Inflammatory macrophage (primary cell): ENCODE measurements at regions not wholly inside any gene's neighbourhood (a gene's known extent, or its start where the extent isn't known, plus 50 kb on each side); places are given as distances from the start of the nearest gene placed in this dataset.
"Not testable (repeated sequence)": the region's sequence is repeated elsewhere in the genome, so short reads cannot be mapped to it uniquely, and the experiment has no call there.

Experiments
- DNase-seq, 2 donors: peaks; one replicate each; pipeline ENCODE4 v3.0.0-alpha.2; 2020 to 2022

GRCh38 chr4:14124816-14125215, 497.3 kb upstream of the BOD1L1 start:
- no peak for DNase-seq

- peak; percentile 60 to 96 for DNase-seq
These were observed 498.0 kb upstream of the BOD1L1 start for GRCh38 chr4:14125375-14126129.

GRCh38 chr4:14130551-14130950, 503.0 kb upstream of the BOD1L1 start:
- DNase-seq: no peak

- DNase-seq: no peak
These were observed 503.8 kb upstream of the BOD1L1 start for GRCh38 chr4:14131335-14131734.

- peak; percentile 32 to 60 for DNase-seq
These were observed 504.8 kb upstream of the BOD1L1 start for GRCh38 chr4:14132301-14132700.

GRCh38 chr4:14138106-14138505, 510.6 kb upstream of the BOD1L1 start:
- no peak for DNase-seq

GRCh38 chr4:14143892-14144291, 516.4 kb upstream of the BOD1L1 start:
- no peak for DNase-seq

- DNase-seq: peak in 1 of 2 donors; percentile 29
These were observed 521.9 kb upstream of the BOD1L1 start for GRCh38 chr4:14149176-14150053.

- DNase-seq: no peak
These were observed 523.6 kb upstream of the BOD1L1 start for GRCh38 chr4:14151101-14151500.

- no peak for DNase-seq
These were observed 525.5 kb upstream of the BOD1L1 start for GRCh38 chr4:14152834-14153519.

- DNase-seq: no peak
These were observed 528.3 kb upstream of the BOD1L1 start for GRCh38 chr4:14155803-14156202.

GRCh38 chr4:14157262-14157661, 529.7 kb upstream of the BOD1L1 start:
- DNase-seq: no peak

- peak; percentile 87 to 91 for DNase-seq
These were observed 537.8 kb upstream of the BOD1L1 start for GRCh38 chr4:14165222-14165920.

- DNase-seq: no peak
These were observed 540.5 kb upstream of the BOD1L1 start for GRCh38 chr4:14167876-14168510.

GRCh38 chr4:14168919-14169318, 541.4 kb upstream of the BOD1L1 start:
- peak; percentile 58 to 73 for DNase-seq

- DNase-seq: no peak
These were observed 541.9 kb upstream of the BOD1L1 start for GRCh38 chr4:14169460-14169859.

- DNase-seq: not testable (repeated sequence)
These were observed 542.4 kb upstream of the BOD1L1 start for GRCh38 chr4:14169940-14170339.

GRCh38 chr4:14176613-14177012, 549.1 kb upstream of the BOD1L1 start:
- DNase-seq: no peak

- no peak for DNase-seq
These were observed 550.5 kb upstream of the BOD1L1 start for GRCh38 chr4:14177987-14178386.

GRCh38 chr4:14178421-14178820, 550.9 kb upstream of the BOD1L1 start:
- peak; percentile 14 to 21 for DNase-seq

GRCh38 chr4:14180166-14180565, 552.6 kb upstream of the BOD1L1 start:
- DNase-seq: no peak

- DNase-seq: no peak
These were observed 553.6 kb upstream of the BOD1L1 start for GRCh38 chr4:14180983-14181601.
